Transverse colon (tissue), 4 donors: ENCODE measurements at regions not wholly inside any gene's neighbourhood (a gene's known extent, or its start where the extent isn't known, plus 50 kb on each side); places are given as distances from the start of the nearest gene placed in this dataset.

Source experiments
- DNase-seq: peaks from one replicate; pipeline ENCODE4 v3.0.0-alpha.2; 2019
- H3K27ac ChIP-seq, 4 donors: fragments of 200-600 bp; sonication (generic); 2 replicates each; pipeline ENCODE4 v1.5.1; 2016 to 2018; ENCODE audit warnings: inconsistent platforms in 4 of 4
- H3K27me3 ChIP-seq: fragments of 200-600 bp; sonication (generic); 2 replicates; pipeline ENCODE4 v1.5.1; 2017; ENCODE audit warnings: inconsistent platforms
- H3K36me3 ChIP-seq, 4 donors: fragments of 200-600 bp; sonication (generic); 2 replicates each; pipeline ENCODE4 v1.5.1; 2017 to 2019; ENCODE audit warnings: inconsistent platforms in 4 of 4
- H3K4me1 ChIP-seq, 4 donors: fragments of 200-600 bp; sonication (generic); 2 replicates each; pipeline ENCODE4 v1.5.1; 2017 to 2020; ENCODE audit warnings: inconsistent platforms in 4 of 4
- H3K4me3 ChIP-seq, 4 donors: fragments of 200-600 bp; sonication (generic); 1 replicate in 1 of 4; 2 replicates in 3 of 4; pipeline versions ENCODE4 v1.5.1 to v1.6.1; 2017 to 2019; ENCODE audit warnings: inconsistent platforms in 4 of 4
- H3K9me3 ChIP-seq, 2 donors: fragments of 200-600 bp; sonication (generic); 2 replicates each; pipeline ENCODE4 v1.5.1; 2017 to 2019; ENCODE audit warnings: inconsistent platforms in 2 of 2
- EP300 ChIP-seq: sonication (generic); formaldehyde crosslinking; IDR thresholded peaks from one replicate; pipeline ENCODE4 v1.6.1; 2017; ENCODE audit warnings: antibody characterized with exemption, low read depth
- POLR2A ChIP-seq: fragments of 450-650 bp; IDR thresholded peaks from one replicate; pipeline ENCODE4 v1.6.1; 2016; ENCODE audit warnings: antibody characterized with exemption, mild to moderate bottlenecking, moderate library complexity
- POLR2AphosphoS5 ChIP-seq, 3 donors: sonication (generic); formaldehyde crosslinking; IDR thresholded peaks; one replicate each; pipeline ENCODE4 v1.6.1; 2016; ENCODE audit warnings: antibody characterized with exemption in 3 of 3
- WGBS, 2 donors: methylation state at CpG; one replicate each; pipeline ENCODE4 v1.1.5; 2018; ENCODE audit warnings: low coverage in 1 of 2; 5-methylcytosine and 5-hydroxymethylcytosine counted together
- in situ Hi-C, 4 donors: fragments of 200-750 bp; cut with MboI; loops; one replicate each; pipeline versions ENCODE4 v1.15.0 to v1.15.1; 2017; ENCODE audit warnings: low sequenced_read_pairs in 3 of 4, low pct_ligation_motif_present in 1 of 4, low pct_unique_long_range_greater_than_20kb in 1 of 4
- intact Hi-C: fragments of 100-400 bp; cut with DNase I; formaldehyde crosslinking; loops from one replicate; pipeline ENCODE4 v1.15.1; 2023; ENCODE audit warnings: low total_unique reads
- TF ChIP-seq, protein P1 (sequence below), 5 experiments: fragments of 200-600 bp in 3 of 5; fragments of 450-650 bp in 2 of 5; sonication (generic) in 3 of 5; IDR thresholded peaks; 1 replicate in 2 of 5; 2 replicates in 3 of 5; pipeline ENCODE4 v1.5.1; 2016 to 2017; ENCODE audit warnings: antibody characterized with exemption in 5 of 5, inconsistent platforms in 3 of 5, mild to moderate bottlenecking in 2 of 5, moderate library complexity in 1 of 5

DNA sequence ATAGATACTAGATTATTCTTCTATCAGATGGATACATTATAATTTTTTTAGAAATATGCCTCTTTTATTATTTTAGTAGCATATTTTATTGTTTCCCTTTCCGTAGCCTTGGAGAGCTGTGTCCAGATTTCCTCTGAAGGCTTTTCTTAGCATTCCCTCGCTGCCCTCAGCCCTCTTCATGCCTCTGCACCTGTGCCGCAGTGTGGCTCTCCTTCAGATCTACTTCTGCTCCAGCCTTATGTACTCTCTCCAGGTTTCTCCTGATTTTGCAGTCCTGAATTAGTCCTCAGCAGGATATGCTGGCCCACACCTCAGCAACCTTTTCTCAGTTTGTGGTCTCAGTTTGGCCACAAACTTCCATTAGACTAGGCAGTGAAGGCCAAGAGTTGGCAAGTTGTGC lies 1052.0 kb downstream of the TAF11L14 start:
- H3K36me3 ChIP-seq: no peaks in the 10 kb centered on the region
- 81 to 92% methylated on average over 3 of the region's 3 CpGs for WGBS, 2 donors
- no peak overlapping the region for H3K27ac ChIP-seq
- DNase-seq: no peak
- in situ Hi-C loops: no loop called here
- H3K4me3 ChIP-seq: no peak overlapping the region
- H3K27me3 ChIP-seq: no peaks in the 10 kb centered on the region
- no peaks in the 10 kb centered on the region for H3K9me3 ChIP-seq
- TF ChIP-seq POLR2A: no peak
- intact Hi-C loops: no loop called here
- H3K4me1 ChIP-seq: no peaks in the 10 kb centered on the region

GRCh38 chr5:18687429-18687828 lies 1053.2 kb downstream of the TAF11L14 start:
- Histone ChIP-seq H3K36me3 (no peaks in the 10 kb centered on the region), H3K4me1 (no peaks in the 10 kb centered on the region), H3K27ac (no peak overlapping the region), H3K9me3 (no peaks in the 10 kb centered on the region), H3K4me3 (no peak overlapping the region), H3K27me3 (no peaks in the 10 kb centered on the region)
- 83 to 90% methylated on average over 2 of the region's 2 CpGs for WGBS, 2 donors
- TF ChIP-seq, protein P1, sequence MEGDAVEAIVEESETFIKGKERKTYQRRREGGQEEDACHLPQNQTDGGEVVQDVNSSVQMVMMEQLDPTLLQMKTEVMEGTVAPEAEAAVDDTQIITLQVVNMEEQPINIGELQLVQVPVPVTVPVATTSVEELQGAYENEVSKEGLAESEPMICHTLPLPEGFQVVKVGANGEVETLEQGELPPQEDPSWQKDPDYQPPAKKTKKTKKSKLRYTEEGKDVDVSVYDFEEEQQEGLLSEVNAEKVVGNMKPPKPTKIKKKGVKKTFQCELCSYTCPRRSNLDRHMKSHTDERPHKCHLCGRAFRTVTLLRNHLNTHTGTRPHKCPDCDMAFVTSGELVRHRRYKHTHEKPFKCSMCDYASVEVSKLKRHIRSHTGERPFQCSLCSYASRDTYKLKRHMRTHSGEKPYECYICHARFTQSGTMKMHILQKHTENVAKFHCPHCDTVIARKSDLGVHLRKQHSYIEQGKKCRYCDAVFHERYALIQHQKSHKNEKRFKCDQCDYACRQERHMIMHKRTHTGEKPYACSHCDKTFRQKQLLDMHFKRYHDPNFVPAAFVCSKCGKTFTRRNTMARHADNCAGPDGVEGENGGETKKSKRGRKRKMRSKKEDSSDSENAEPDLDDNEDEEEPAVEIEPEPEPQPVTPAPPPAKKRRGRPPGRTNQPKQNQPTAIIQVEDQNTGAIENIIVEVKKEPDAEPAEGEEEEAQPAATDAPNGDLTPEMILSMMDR (IDR thresholded peaks at IDR 0.05): no peak
- TF ChIP-seq POLR2AphosphoS5 (IDR thresholded peaks at IDR 0.05) (no peak), POLR2A (no peak), EP300 (no peak)
- in situ Hi-C loops: no loop called here
- no peak for DNase-seq
- intact Hi-C loops: no loop called here

DNA sequence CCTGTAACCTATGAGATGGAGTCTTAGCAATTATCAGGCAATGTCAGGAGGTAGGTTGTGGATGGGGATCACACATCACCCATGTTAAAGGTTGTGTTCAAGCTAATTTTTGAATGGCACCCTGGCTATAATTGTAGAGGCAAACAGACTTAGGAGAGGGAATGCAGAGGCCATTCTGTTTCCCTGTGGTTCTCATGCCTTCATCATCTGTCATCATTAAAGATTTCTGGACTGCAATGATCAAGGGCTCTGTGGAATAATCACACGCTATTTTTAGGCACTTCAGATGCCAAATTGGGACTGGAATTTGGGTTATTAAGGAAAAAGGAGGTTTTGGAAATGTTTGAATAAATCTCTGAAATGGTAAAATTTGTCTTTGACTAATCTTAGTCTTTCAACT lies 1065.4 kb downstream of the TAF11L14 start:
- no peak for DNase-seq
- intact Hi-C loops (no loop called here), in situ Hi-C loops (loop anchor here in 3 of 4 donors (10.0 kb wide), 1 partner anchor 305 kb away; no protein-coding TSS in a partner anchor)
- peaks cover 0 to 6% (median 0%) of the 10 kb centered on the region in 4 donors for H3K4me1 ChIP-seq
- H3K9me3 ChIP-seq: no peaks in the 10 kb centered on the region
- no peak for TF ChIP-seq POLR2A
- TF ChIP-seq, protein P1 (IDR thresholded peaks at IDR 0.05): no peak
- TF ChIP-seq EP300: no peak
- TF ChIP-seq POLR2AphosphoS5 (IDR thresholded peaks at IDR 0.05): no peak
- no peak overlapping the region for H3K27ac ChIP-seq
- no peak overlapping the region for H3K4me3 ChIP-seq
- no peaks in the 10 kb centered on the region for H3K36me3 ChIP-seq
- H3K27me3 ChIP-seq: no peaks in the 10 kb centered on the region
- 85 to 100% methylated on average over 1 of the region's 1 CpG for WGBS, 2 donors

- no peak for DNase-seq
- intact Hi-C loops (no loop called here), in situ Hi-C loops (loop anchor here in 2 of 4 donors (10.0 kb wide), 1 partner anchor 308 kb away; no protein-coding TSS in a partner anchor)
- no peaks in the 10 kb centered on the region for H3K36me3 ChIP-seq
- H3K27ac ChIP-seq: no peak overlapping the region
- H3K4me1 ChIP-seq: peaks cover 0 to 5% (median 0%) of the 10 kb centered on the region in 4 donors
- TF ChIP-seq EP300 (no peak), POLR2AphosphoS5 (IDR thresholded peaks at IDR 0.05) (no peak), POLR2A (no peak)
- TF ChIP-seq, protein P1 (IDR thresholded peaks at IDR 0.05): no peak
- WGBS, 2 donors: 37 to 40% methylated on average over 1 of the region's 1 CpG
- H3K9me3 ChIP-seq: no peaks in the 10 kb centered on the region
- no peak overlapping the region for H3K4me3 ChIP-seq
- no peaks in the 10 kb centered on the region for H3K27me3 ChIP-seq
Observed at GRCh38 chr5:18702821-18703220, 1068.6 kb downstream of the TAF11L14 start.

- intact Hi-C loops (no loop called here), in situ Hi-C loops (no loop called here)
- no peak overlapping the region for H3K4me3 ChIP-seq
- TF ChIP-seq POLR2AphosphoS5 (IDR thresholded peaks at IDR 0.05) (no peak), POLR2A (no peak), EP300 (no peak)
- TF ChIP-seq, protein P1 (IDR thresholded peaks at IDR 0.05): no peak
- H3K9me3 ChIP-seq: no peaks in the 10 kb centered on the region
- H3K27ac ChIP-seq: no peak overlapping the region
- H3K4me1 ChIP-seq: no peaks in the 10 kb centered on the region
- no peak for DNase-seq
- WGBS, 2 donors: 68 to 74% methylated on average over 5 of the region's 5 CpGs
- H3K27me3 ChIP-seq: no peaks in the 10 kb centered on the region
- H3K36me3 ChIP-seq: no peaks in the 10 kb centered on the region
Observed at GRCh38 chr5:18712936-18713485, 1078.8 kb downstream of the TAF11L14 start.
